IPS-15b (cell line): ENCODE measurements at regions not wholly inside any gene's neighbourhood (a gene's known extent, or its start where the extent isn't known, plus 50 kb on each side); places are given as distances from the start of the nearest gene placed in this dataset.
"Not testable (repeated sequence)": the region's sequence is repeated elsewhere in the genome, so short reads cannot be mapped to it uniquely, and the experiment has no call there.

ENCODE experiments used
- H3K27me3 ChIP-seq: one replicate; pipeline ENCODE4 v1.6.1; 2013; ENCODE audit warnings: low read length; ENCODE audit not compliant: control insufficient read depth, insufficient read depth
- H3K36me3 ChIP-seq: one replicate; pipeline ENCODE4 v1.6.1; 2013; ENCODE audit warnings: low read length; ENCODE audit not compliant: control insufficient read depth, insufficient read depth
- H3K4me1 ChIP-seq: one replicate; pipeline ENCODE4 v1.6.1; 2013; ENCODE audit warnings: mild to moderate bottlenecking, low read length; ENCODE audit not compliant: control insufficient read depth, insufficient read depth
- H3K4me3 ChIP-seq: one replicate; pipeline ENCODE4 v1.5.1; 2013; ENCODE audit warnings: low read depth, low read length
- H3K9ac ChIP-seq: one replicate; pipeline ENCODE4 v1.6.1; 2013; ENCODE audit warnings: low read depth, mild to moderate bottlenecking, low read length
- H3K9me3 ChIP-seq: one replicate; pipeline ENCODE4 v1.6.1; 2013; ENCODE audit warnings: mild to moderate bottlenecking, low read length; ENCODE audit not compliant: control insufficient read depth, insufficient read depth

- Histone ChIP-seq H3K27me3 (no peaks in the 10 kb centered on the region), H3K4me3 (no peak overlapping the region), H3K9me3 (no peaks in the 10 kb centered on the region), H3K4me1 (no peaks in the 10 kb centered on the region), H3K9ac (no peak overlapping the region), H3K36me3 (no peaks in the 10 kb centered on the region)
Observed at GRCh38 chr21:28186604-28187003, 806.1 kb downstream of the LTN1 start.

DNA sequence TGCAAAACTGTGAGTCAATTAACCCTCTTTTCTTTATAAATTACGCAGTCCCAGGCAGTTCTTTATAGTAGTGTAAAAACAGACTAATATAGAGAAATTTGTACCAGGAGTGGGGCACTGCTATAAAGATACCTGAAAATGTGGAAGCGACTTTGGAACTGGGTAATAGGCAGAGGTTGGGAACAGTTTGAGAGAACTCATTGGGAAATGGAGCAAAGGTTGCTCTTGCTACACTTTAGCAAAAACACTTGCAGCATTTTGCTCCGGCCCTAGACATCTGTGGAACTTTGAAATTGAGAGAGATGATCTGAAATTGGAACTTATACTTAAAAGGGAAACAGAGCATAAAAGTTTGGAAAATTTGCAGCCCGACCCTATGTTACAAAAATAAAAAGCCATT, 810.9 kb downstream of the LTN1 start:
- no peaks in the 10 kb centered on the region for H3K4me1 ChIP-seq
- no peak overlapping the region for H3K4me3 ChIP-seq
- no peaks in the 10 kb centered on the region for H3K9me3 ChIP-seq
- no peaks in the 10 kb centered on the region for H3K36me3 ChIP-seq
- no peak overlapping the region for H3K9ac ChIP-seq
- H3K27me3 ChIP-seq = no peaks in the 10 kb centered on the region

- H3K4me3 ChIP-seq = no peak overlapping the region
- H3K36me3 ChIP-seq = no peaks in the 10 kb centered on the region
- H3K9ac ChIP-seq = no peak overlapping the region
- no peaks in the 10 kb centered on the region for H3K27me3 ChIP-seq
- H3K9me3 ChIP-seq = no peaks in the 10 kb centered on the region
- H3K4me1 ChIP-seq = no peaks in the 10 kb centered on the region
Observed at GRCh38 chr21:28179136-28179535, 813.5 kb downstream of the LTN1 start.

DNA sequence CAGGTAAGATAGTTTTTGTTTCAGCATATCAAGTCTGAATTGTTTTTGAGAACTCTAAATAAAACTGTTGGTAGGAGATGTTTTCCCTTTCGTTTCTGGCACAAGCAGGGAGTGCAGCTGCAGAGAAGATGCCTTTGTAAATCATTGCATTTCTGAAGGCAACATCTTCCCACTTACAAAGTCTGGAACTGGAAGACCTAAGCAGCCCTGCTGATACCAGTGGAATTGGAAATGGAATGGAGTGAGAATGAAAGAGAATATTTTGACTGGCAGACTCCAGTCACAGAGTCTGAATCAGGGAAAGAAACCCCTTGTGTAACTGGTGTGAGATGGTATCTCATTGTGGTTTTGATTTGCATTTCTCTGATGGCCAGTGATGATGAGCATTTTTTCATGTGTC, 815.6 kb downstream of the LTN1 start:
- no peaks in the 10 kb centered on the region for H3K36me3 ChIP-seq
- H3K27me3 ChIP-seq = no peaks in the 10 kb centered on the region
- no peak overlapping the region for H3K9ac ChIP-seq
- H3K9me3 ChIP-seq = no peaks in the 10 kb centered on the region
- no peak overlapping the region for H3K4me3 ChIP-seq
- H3K4me1 ChIP-seq = no peaks in the 10 kb centered on the region

DNA sequence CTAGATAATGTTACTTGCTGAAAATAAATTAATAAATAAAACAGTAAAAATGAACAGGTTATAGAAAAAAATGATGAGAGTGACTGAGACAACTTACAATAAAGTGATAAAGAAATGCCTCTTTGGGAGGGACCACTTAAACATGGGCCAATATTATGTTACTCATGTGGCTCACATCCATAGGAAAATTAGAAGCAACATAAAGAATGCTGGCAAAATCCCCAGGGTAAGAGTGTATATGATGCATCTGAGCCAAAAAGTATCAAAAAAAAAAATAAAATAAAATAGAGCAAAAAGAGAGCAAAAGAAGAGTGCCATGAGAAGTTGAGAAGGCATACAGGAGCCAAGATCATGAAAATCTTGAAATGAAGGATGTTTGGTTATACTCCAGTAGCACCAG, 818.0 kb downstream of the LTN1 start:
- no peaks in the 10 kb centered on the region for H3K27me3 ChIP-seq
- H3K9ac ChIP-seq = no peak overlapping the region
- H3K9me3 ChIP-seq = no peaks in the 10 kb centered on the region
- H3K36me3 ChIP-seq = no peaks in the 10 kb centered on the region
- no peaks in the 10 kb centered on the region for H3K4me1 ChIP-seq
- no peak overlapping the region for H3K4me3 ChIP-seq

- Histone ChIP-seq H3K4me3 (no peak overlapping the region), H3K36me3 (no peaks in the 10 kb centered on the region), H3K9ac (no peak overlapping the region), H3K27me3 (no peaks in the 10 kb centered on the region), H3K9me3 (no peaks in the 10 kb centered on the region), H3K4me1 (no peaks in the 10 kb centered on the region)
Observed at GRCh38 chr21:28174006-28174405, 818.7 kb downstream of the LTN1 start.

- H3K36me3 ChIP-seq = no peaks in the 10 kb centered on the region
- H3K9ac ChIP-seq = no peak overlapping the region
- H3K9me3 ChIP-seq = no peaks in the 10 kb centered on the region
Observed at GRCh38 chr21:28172376-28172775, 820.3 kb downstream of the LTN1 start.

DNA sequence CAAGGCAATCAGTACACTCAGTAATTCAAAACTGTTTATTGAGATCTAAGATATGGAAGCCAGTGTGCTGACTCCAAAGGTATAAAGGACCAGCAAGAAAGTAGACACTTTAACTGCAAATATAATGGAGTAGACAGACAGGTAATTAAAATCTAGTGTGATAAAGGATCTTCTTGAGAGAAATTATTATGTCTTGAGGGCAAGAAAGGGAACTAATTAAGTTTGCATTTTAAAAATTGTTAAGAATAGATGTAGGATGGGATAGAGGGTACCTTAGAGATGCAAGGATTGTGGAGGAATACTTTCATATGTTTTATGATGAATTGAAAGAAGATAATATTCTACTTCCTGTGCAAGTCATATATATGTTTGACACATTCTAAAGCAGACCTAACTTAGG, 825.3 kb downstream of the LTN1 start:
- no peaks in the 10 kb centered on the region for H3K9me3 ChIP-seq
- H3K4me3 ChIP-seq = no peak overlapping the region
- H3K27me3 ChIP-seq = no peaks in the 10 kb centered on the region

More at GRCh38 chr21:28172376-28172775, 820.3 kb downstream of the LTN1 start:
- Histone ChIP-seq H3K27me3 (no peaks in the 10 kb centered on the region), H3K4me3 (no peak overlapping the region), H3K4me1 (no peaks in the 10 kb centered on the region)

GRCh38 chr21:28164519-28164918, 828.2 kb downstream of the LTN1 start:
- H3K9ac ChIP-seq = not testable (repeated sequence)

More for the DNA sequence above, 825.3 kb downstream of the LTN1 start:
- Histone ChIP-seq H3K9ac (no peak overlapping the region), H3K36me3 (no peaks in the 10 kb centered on the region), H3K4me1 (no peaks in the 10 kb centered on the region)

DNA sequence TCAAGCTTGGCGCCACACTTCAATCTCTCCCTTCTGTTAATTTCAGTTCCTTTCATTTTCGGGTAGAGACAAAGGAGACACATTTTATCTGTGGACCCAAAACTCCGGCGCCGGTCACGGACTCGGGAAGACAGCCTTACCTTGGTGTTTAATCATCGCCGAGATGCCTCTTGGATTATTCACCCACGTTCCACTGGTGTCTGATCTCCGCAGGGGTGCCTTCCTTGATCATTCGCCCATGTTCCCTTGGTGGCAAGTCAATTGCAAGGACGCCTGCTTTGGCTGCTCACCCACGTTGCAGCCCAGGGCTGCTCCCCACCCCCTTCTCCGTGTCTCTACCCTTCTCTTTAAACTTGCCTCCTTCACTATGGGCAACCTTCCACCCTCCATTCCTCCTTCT, 830.6 kb downstream of the LTN1 start:
- H3K4me3 ChIP-seq, H3K9ac ChIP-seq, H3K36me3 ChIP-seq, H3K27me3 ChIP-seq, H3K4me1 ChIP-seq, H3K9me3 ChIP-seq: not testable (repeated sequence)

More at GRCh38 chr21:28164519-28164918, 828.2 kb downstream of the LTN1 start:
- H3K4me1 ChIP-seq, H3K9me3 ChIP-seq, H3K27me3 ChIP-seq, H3K36me3 ChIP-seq, H3K4me3 ChIP-seq: not testable (repeated sequence)

GRCh38 chr21:28160378-28160777, 832.3 kb downstream of the LTN1 start:
- Histone ChIP-seq H3K9me3 (no peaks in the 10 kb centered on the region), H3K9ac (no peak overlapping the region), H3K4me3 (no peak overlapping the region), H3K4me1 (no peaks in the 10 kb centered on the region), H3K36me3 (no peaks in the 10 kb centered on the region), H3K27me3 (no peaks in the 10 kb centered on the region)

GRCh38 chr21:28159396-28159795, 833.3 kb downstream of the LTN1 start:
- H3K36me3 ChIP-seq = no peaks in the 10 kb centered on the region
- H3K9ac ChIP-seq = no peak overlapping the region
- no peaks in the 10 kb centered on the region for H3K27me3 ChIP-seq
- H3K4me3 ChIP-seq = no peak overlapping the region
- H3K9me3 ChIP-seq = no peaks in the 10 kb centered on the region
- H3K4me1 ChIP-seq = no peaks in the 10 kb centered on the region

- H3K36me3 ChIP-seq = no peaks in the 10 kb centered on the region
- no peaks in the 10 kb centered on the region for H3K4me1 ChIP-seq
- H3K4me3 ChIP-seq = no peak overlapping the region
- no peak overlapping the region for H3K9ac ChIP-seq
- H3K9me3 ChIP-seq = no peaks in the 10 kb centered on the region
- no peaks in the 10 kb centered on the region for H3K27me3 ChIP-seq
Observed at GRCh38 chr21:28156590-28156989, 836.1 kb downstream of the LTN1 start.
